ENCODE measurements at regions not wholly inside any gene's neighbourhood (a gene's known extent, or its start where the extent isn't known, plus 50 kb on each side); places are given as distances from the start of the nearest gene placed in this dataset.
A peak's percentile ranks its signal among the peaks of the same experiment; 100 is the strongest.

- no peak overlapping the region for H3K4me3 ChIP-seq (ENCODE audit: control insufficient read depth, low read depth, low read length)
- TF ChIP-seq, protein P1, sequence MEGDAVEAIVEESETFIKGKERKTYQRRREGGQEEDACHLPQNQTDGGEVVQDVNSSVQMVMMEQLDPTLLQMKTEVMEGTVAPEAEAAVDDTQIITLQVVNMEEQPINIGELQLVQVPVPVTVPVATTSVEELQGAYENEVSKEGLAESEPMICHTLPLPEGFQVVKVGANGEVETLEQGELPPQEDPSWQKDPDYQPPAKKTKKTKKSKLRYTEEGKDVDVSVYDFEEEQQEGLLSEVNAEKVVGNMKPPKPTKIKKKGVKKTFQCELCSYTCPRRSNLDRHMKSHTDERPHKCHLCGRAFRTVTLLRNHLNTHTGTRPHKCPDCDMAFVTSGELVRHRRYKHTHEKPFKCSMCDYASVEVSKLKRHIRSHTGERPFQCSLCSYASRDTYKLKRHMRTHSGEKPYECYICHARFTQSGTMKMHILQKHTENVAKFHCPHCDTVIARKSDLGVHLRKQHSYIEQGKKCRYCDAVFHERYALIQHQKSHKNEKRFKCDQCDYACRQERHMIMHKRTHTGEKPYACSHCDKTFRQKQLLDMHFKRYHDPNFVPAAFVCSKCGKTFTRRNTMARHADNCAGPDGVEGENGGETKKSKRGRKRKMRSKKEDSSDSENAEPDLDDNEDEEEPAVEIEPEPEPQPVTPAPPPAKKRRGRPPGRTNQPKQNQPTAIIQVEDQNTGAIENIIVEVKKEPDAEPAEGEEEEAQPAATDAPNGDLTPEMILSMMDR (conservative IDR thresholded peaks at IDR 0.05; ENCODE audit: control insufficient read depth, insufficient read depth, low read depth, low read length): no peak
- no peak for DNase-seq (ENCODE audit: low read depth)
These were observed 301.0 kb upstream of the GNAI1 start for GRCh38 chr7:79833616-79834015.

GRCh38 chr7:79828866-79829265 is 305.8 kb upstream of the GNAI1 start:
- no peak for DNase-seq (ENCODE audit: low read depth)
- TF ChIP-seq, protein P1 (conservative IDR thresholded peaks at IDR 0.05; ENCODE audit: control insufficient read depth, insufficient read depth, low read depth, low read length): no peak
- H3K4me3 ChIP-seq (ENCODE audit: control insufficient read depth, low read depth, low read length): no peak overlapping the region

- H3K4me3 ChIP-seq (ENCODE audit: control insufficient read depth, low read depth, low read length): no peak overlapping the region
- TF ChIP-seq, protein P1 (conservative IDR thresholded peaks at IDR 0.05; ENCODE audit: control insufficient read depth, insufficient read depth, low read depth, low read length): no peak
- peak; percentile 10 for DNase-seq (ENCODE audit: low read depth)
These were observed 311.2 kb upstream of the GNAI1 start for GRCh38 chr7:79823246-79823951.

GRCh38 chr7:79822620-79823240 is 311.9 kb upstream of the GNAI1 start:
- TF ChIP-seq, protein P1 (conservative IDR thresholded peaks at IDR 0.05; ENCODE audit: control insufficient read depth, insufficient read depth, low read depth, low read length): no peak
- H3K4me3 ChIP-seq (ENCODE audit: control insufficient read depth, low read depth, low read length): no peak overlapping the region
- no peak for DNase-seq (ENCODE audit: low read depth)

- no peak overlapping the region for H3K4me3 ChIP-seq (ENCODE audit: control insufficient read depth, low read depth, low read length)
- DNase-seq (ENCODE audit: low read depth): peak; percentile 53
- TF ChIP-seq, protein P1 (conservative IDR thresholded peaks at IDR 0.05; ENCODE audit: control insufficient read depth, insufficient read depth, low read depth, low read length): no peak
These were observed 314.2 kb upstream of the GNAI1 start for GRCh38 chr7:79820387-79820786.

DNA sequence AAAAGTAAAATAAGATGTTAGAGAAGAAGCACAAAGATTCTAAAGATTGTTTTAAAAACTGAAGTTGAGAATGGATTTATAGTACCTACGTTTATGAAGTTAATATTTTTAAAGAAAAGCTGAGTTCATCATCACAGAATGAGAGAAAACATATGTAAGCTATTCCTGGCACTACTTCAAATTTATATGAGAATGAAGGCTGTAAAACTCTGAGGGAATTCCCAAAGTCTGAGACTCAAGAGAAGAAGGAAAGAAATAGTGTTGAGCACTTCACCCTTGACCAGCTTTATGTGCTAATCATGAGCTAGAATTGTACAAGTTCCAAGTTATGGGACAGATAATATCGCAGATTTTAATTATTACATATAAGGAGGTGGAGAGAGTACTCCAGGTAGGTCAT is 323.7 kb upstream of the GNAI1 start:
- TF ChIP-seq, protein P1 (conservative IDR thresholded peaks at IDR 0.05; ENCODE audit: control insufficient read depth, insufficient read depth, low read depth, low read length): no peak
- no peak for DNase-seq (ENCODE audit: low read depth)
- H3K4me3 ChIP-seq (ENCODE audit: control insufficient read depth, low read depth, low read length): no peak overlapping the region
